22Rv1 (cell line): ENCODE measurements at regions not wholly inside any gene's neighbourhood (a gene's known extent, or its start where the extent isn't known, plus 50 kb on each side); places are given as distances from the start of the nearest gene placed in this dataset.
A peak's percentile ranks its signal among the peaks of the same experiment; 100 is the strongest.

Experiments used
- H3K27ac ChIP-seq: fragments of 450-650 bp; 2 replicates; pipeline ENCODE4 v1.5.1; 2017
- ZFX ChIP-seq: fragments of 450-650 bp; IDR thresholded peaks from 2 replicates; pipeline ENCODE4 v1.6.1; 2017; ENCODE audit warnings: antibody characterized with exemption, borderline replicate concordance
- TF ChIP-seq, protein P1 (sequence below): fragments of 450-650 bp; IDR thresholded peaks from 2 replicates; pipeline ENCODE4 v1.5.1; 2017; ENCODE audit warnings: mild to moderate bottlenecking

DNA sequence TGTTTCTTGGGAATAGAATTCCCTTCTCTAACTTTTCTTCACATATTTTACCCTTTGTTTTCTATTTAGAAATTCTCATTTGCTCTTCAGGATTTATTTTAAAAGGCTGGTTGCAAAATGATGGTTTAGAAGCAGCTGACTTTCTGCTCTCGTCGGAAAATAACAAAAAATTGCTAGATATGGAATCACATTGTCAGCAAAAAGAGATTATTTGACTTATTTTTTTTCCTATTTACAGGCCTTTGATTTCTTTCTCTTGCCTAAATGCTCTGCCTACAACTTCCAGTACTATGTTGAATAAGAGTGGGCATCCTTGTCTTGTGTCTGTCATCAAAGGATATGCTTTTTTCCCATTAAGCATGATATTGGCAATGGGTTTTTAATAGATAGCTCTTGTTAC lies 1619.1 kb upstream of the ACO1 start:
- TF ChIP-seq, protein P1, sequence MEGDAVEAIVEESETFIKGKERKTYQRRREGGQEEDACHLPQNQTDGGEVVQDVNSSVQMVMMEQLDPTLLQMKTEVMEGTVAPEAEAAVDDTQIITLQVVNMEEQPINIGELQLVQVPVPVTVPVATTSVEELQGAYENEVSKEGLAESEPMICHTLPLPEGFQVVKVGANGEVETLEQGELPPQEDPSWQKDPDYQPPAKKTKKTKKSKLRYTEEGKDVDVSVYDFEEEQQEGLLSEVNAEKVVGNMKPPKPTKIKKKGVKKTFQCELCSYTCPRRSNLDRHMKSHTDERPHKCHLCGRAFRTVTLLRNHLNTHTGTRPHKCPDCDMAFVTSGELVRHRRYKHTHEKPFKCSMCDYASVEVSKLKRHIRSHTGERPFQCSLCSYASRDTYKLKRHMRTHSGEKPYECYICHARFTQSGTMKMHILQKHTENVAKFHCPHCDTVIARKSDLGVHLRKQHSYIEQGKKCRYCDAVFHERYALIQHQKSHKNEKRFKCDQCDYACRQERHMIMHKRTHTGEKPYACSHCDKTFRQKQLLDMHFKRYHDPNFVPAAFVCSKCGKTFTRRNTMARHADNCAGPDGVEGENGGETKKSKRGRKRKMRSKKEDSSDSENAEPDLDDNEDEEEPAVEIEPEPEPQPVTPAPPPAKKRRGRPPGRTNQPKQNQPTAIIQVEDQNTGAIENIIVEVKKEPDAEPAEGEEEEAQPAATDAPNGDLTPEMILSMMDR = no peak
- no peak for TF ChIP-seq ZFX
- no peak overlapping the region for H3K27ac ChIP-seq

DNA sequence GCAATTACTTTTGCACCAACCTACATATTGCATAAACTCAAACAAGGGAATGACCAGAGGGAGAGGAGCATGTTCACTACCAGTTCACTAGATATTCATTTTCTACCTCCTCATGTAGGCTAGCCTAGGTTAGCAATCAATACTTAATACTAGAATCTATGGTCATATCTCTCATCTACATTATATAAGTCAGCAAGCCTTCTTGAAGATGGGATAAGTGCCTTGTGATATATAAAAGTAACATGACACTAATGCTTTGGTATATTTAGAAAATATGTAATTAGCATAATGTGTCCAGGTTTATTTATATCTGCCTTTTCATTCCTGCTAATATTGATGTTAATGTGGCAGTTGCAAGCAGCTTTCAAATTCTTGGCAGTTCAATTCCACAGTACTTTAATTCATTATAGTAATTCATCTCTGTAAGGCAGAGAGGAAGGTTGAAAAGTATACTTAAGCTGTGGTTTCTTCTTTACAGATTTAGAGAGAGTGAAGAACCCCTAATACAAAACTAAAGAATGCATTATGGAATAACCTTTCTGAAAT lies 1613.2 kb upstream of the ACO1 start:
- no peak overlapping the region for H3K27ac ChIP-seq
- TF ChIP-seq, protein P1 = no peak
- no peak for TF ChIP-seq ZFX

DNA sequence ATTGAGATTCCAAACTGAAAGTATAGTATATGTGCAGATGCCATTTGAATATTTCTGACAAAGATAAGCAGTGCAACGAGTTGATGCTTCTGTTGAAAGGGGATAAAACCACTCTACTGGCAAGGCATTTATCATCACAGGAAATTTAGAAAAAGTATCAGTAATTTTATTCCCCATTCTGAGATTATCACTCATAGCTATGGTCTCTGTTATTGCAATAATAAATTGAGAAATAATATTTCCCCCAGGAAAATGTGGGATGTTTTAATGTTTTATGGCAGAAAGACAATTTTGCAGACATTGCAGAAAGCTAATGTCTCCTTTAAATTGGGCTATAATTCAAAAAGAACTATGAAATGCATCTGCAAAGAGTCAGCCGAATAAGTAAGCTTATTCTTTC lies 1612.7 kb upstream of the ACO1 start:
- TF ChIP-seq, protein P1 = no peak
- TF ChIP-seq ZFX = no peak
- H3K27ac ChIP-seq = no peak overlapping the region

DNA sequence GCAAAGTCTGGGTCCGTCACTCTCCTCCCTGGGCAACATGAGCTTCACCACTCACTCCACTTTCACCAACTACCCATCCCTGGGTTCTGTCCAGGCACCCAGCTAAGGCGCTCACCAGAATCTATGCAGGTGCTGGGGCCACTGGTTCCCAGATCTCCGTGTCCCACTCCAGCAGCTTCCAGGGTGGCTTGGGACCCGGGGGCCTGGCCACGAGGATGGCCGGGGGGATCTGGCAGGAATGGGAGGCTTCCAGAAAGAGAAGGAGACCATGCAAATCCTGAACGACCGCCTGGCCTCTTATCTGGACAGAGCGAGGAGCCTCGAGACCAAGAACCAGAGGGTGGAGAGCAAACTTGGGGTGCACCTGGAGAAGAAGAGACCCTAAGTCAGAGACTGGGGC lies 1611.0 kb upstream of the ACO1 start:
- TF ChIP-seq, protein P1 = no peak
- no peak for TF ChIP-seq ZFX
- no peak overlapping the region for H3K27ac ChIP-seq

DNA sequence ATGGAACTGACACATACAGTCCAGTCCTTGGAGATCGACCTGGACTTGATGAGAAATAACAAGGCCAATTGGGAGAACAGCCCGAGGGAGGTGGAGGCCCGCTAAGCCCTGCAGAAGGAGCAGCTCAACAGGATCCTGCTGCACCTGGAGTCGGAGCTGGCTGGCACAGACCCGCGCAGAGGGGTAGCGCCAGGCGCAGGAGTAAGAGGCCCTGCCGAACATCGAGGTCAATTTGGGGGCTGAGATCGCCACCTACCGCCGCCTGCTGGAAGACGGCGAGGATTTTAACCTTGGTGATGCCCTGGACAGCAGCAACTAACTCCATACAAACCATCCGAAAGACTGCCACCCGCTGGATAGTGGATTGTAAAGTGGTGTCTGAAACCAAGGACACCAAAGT lies 1610.1 kb upstream of the ACO1 start:
- TF ChIP-seq, protein P1 = peak; percentile 32; the same call in 1 of the 2 replicates
- TF ChIP-seq ZFX = no peak
- no peak overlapping the region for H3K27ac ChIP-seq

DNA sequence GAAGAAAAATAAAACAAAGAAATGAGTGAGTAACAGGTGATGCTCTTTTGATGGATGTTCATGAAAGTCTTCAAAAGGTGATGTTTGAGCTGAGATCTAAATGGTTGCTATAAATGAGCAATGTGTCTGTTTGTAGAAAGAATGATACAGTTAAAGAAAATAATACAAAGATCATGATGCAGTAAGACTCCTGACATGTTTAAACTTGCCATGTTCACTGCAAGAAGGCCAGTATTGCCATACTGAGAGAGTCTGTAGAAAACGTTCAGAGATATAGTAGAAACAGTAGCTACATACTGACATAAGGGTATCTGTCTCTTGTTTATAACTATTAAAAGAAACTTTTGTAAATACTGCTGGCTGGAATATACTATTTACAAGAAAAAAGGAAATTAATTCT lies 1609.2 kb upstream of the ACO1 start:
- TF ChIP-seq ZFX = no peak
- TF ChIP-seq, protein P1 = no peak
- H3K27ac ChIP-seq = no peak overlapping the region

DNA sequence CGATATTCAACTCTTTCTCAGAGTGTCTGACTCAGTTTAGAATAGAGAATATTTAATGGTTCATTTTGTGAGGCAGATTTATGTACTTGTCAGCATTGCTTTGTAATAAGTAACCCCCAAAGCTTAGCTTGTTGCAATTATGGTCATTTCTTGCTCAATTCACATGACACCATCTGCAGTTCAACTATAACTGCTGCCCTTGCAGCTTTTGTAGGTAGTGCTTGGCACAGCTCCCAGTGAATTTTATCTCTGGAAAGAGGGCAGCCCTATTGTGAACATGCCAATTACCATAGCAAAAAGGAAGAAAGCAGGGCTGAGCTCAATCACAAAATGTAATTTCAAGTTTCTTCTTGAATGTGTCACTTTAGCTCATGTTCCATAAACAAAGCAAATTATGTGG lies 1587.7 kb upstream of the ACO1 start:
- H3K27ac ChIP-seq = no peak overlapping the region
- TF ChIP-seq ZFX = no peak
- TF ChIP-seq, protein P1 = no peak
